GM12878 (cell line): ENCODE measurements at regions not wholly inside any gene's neighbourhood (a gene's known extent, or its start where the extent isn't known, plus 50 kb on each side); places are given as distances from the start of the nearest gene placed in this dataset.

ENCODE experiments used
- ATAC-seq: fragments of 200-7000 bp; cut with Tn5 transposase; 3 replicates; pipeline ENCODE4 v1.9.1; 2020; ENCODE audit warnings: mild to moderate bottlenecking, moderate library complexity
- BruUV-seq: library from RNA; stranded (reverse); fragments of 400-500 nt; replicated peaks from 2 replicates; lab custom pipeline; 2021; lab: Mats Ljungman, UMichigan
- CTCF ChIA-PET: fragments of 300-600 bp; sonication (Branson Sonifier 250); formaldehyde crosslinking; extraction: SDS; loops from one replicate; lab custom pipeline; 2021; ENCODE audit warnings: inconsistent platforms; lab: Yijun Ruan, JAX
- POLR2A ChIA-PET: fragments of 350-600 bp; formaldehyde crosslinking; extraction: SDS; loops from one replicate; lab custom pipeline; 2021; ENCODE audit warnings: inconsistent platforms; lab: Charles Lee
- RAD21 ChIA-PET: fragments of 300-600 bp; sonication (Branson Sonifier 250); formaldehyde crosslinking; loops from one replicate; lab custom pipeline; 2023; ENCODE audit warnings: antibody characterized with exemption; ENCODE audit not compliant: unreplicated experiment; lab: Charles Lee
- SMC1A ChIA-PET: fragments of 300-600 bp; sonication (Branson Sonifier 250); formaldehyde crosslinking; loops from one replicate; lab custom pipeline; 2023; ENCODE audit not compliant: unreplicated experiment, uncharacterized antibody; lab: Charles Lee
- DNase-seq: peaks from one replicate; pipeline ENCODE4 v3.0.0-alpha.2; 2011; ENCODE audit warnings: low read depth, low spot score
- FAIRE-seq: peaks from 3 replicates; lab custom pipeline; 2011; peaks lifted over from hg19 to GRCh38; lab: Jason Lieb, UNC
- H2AFZ ChIP-seq: 2 replicates; pipeline ENCODE4 v1.6.0; 2011; ENCODE audit warnings: low read depth, low read length, control low read depth; ENCODE audit not compliant: control insufficient read depth
- H3K27ac ChIP-seq: 2 replicates; pipeline ENCODE4 v1.5.1; 2011; ENCODE audit warnings: control low read depth; ENCODE audit not compliant: control insufficient read depth, insufficient read depth
- H3K27me3 ChIP-seq, 2 experiments: replicated peaks in 1 of 2; 2 replicates each; pipeline versions ENCODE4 v1.6.0 to v1.6.1; 2011; ENCODE audit warnings: low read length in 1 of 2; ENCODE audit not compliant: control insufficient read depth in 2 of 2, insufficient read depth in 2 of 2
- H3K36me3 ChIP-seq, 2 experiments: 2 replicates each; pipeline ENCODE4 v1.5.1; 2011; ENCODE audit warnings: low read length in 1 of 2; ENCODE audit not compliant: control insufficient read depth in 2 of 2, insufficient read depth in 2 of 2
- H3K4me1 ChIP-seq: 2 replicates; pipeline ENCODE4 v1.6.1; 2011; ENCODE audit warnings: mild to moderate bottlenecking, low read length, moderate library complexity, mixed read lengths; ENCODE audit not compliant: control insufficient read depth, insufficient read depth
- H3K4me2 ChIP-seq: 2 replicates; pipeline ENCODE4 v1.6.0; 2011; ENCODE audit warnings: control low read depth; ENCODE audit not compliant: control insufficient read depth, insufficient read depth
- H3K4me3 ChIP-seq: fragments of 200-600 bp; sonication (generic); 2 replicates; pipeline ENCODE4 v1.5.1; 2016
- H3K79me2 ChIP-seq: 2 replicates; pipeline ENCODE4 v1.6.0; 2011; ENCODE audit warnings: low read length; ENCODE audit not compliant: control insufficient read depth, insufficient read depth
- H3K9ac ChIP-seq: 2 replicates; pipeline ENCODE4 v1.8.0; 2011; ENCODE audit warnings: low read length, control low read depth, mixed read lengths; ENCODE audit not compliant: control insufficient read depth, insufficient read depth
- H3K9me3 ChIP-seq: replicated peaks from 3 replicates; pipeline ENCODE4 v1.5.1; 2011; ENCODE audit warnings: mild to moderate bottlenecking, low read length; ENCODE audit not compliant: control insufficient read depth, insufficient read depth
- H4K20me1 ChIP-seq: 2 replicates; pipeline ENCODE4 v1.6.0; 2011; ENCODE audit not compliant: control insufficient read depth, insufficient read depth
- ASH2L ChIP-seq: fragments of 300-600, 200-600 bp; sonication (generic); IDR thresholded peaks from 2 replicates; pipeline ENCODE4 v1.6.1; 2017; ENCODE audit warnings: low read depth, mild to moderate bottlenecking, borderline replicate concordance
- CEBPB ChIP-seq, 2 experiments: fragments of 150-350 bp in 1 of 2; IDR thresholded peaks; 2 replicates each; pipeline ENCODE4 v1.6.1; 2012 to 2014; ENCODE audit warnings: low read depth in 2 of 2, low read length in 2 of 2, borderline replicate concordance in 1 of 2, inconsistent platforms in 1 of 2
- CHD4 ChIP-seq: fragments of 200-600 bp; sonication (generic); IDR thresholded peaks from 2 replicates; pipeline ENCODE4 v1.6.1; 2016; ENCODE audit warnings: mild to moderate bottlenecking
- CREB1 ChIP-seq: IDR thresholded peaks from 2 replicates; pipeline ENCODE4 v1.6.1; 2012; ENCODE audit warnings: low read depth, mild to moderate bottlenecking, inconsistent platforms
- ETV6 ChIP-seq, 2 experiments: fragments of 450-650 bp in 1 of 2; IDR thresholded peaks in 1 of 2; conservative IDR thresholded peaks in 1 of 2; 2 replicates each; pipeline ENCODE4 v1.6.1; 2014; ENCODE audit warnings: antibody characterized with exemption in 1 of 2, borderline replicate concordance in 1 of 2, low read depth in 1 of 2, mild to moderate bottlenecking in 1 of 2, moderate library complexity in 1 of 2
- FOXM1 ChIP-seq: IDR thresholded peaks from 2 replicates; pipeline ENCODE4 v1.6.1; 2012; ENCODE audit warnings: low read depth, mild to moderate bottlenecking, inconsistent platforms, low read length, moderate library complexity
- HCFC1 ChIP-seq: fragments of 150-350 bp; IDR thresholded peaks from 2 replicates; pipeline ENCODE4 v1.6.1; 2014; ENCODE audit warnings: low read length
- HDGF ChIP-seq: fragments of 450-650 bp; IDR thresholded peaks from 2 replicates; pipeline ENCODE4 v1.6.1; 2016; ENCODE audit warnings: antibody characterized with exemption
- IKZF2 ChIP-seq, 2 experiments: fragments of 450-650 bp; IDR thresholded peaks; 2 replicates each; pipeline ENCODE4 v1.6.1; 2017; ENCODE audit warnings: mild to moderate bottlenecking in 2 of 2, moderate library complexity in 2 of 2
- RAD21 ChIP-seq: IDR thresholded peaks from 2 replicates; pipeline ENCODE4 v1.6.1; 2011; ENCODE audit warnings: mild to moderate bottlenecking, low read depth, low read length, moderate library complexity; ENCODE audit not compliant: insufficient read depth
- SMC3 ChIP-seq: IDR thresholded peaks from 2 replicates; pipeline ENCODE4 v1.6.1; 2011; ENCODE audit warnings: low read length, improper control_type of control experiment, borderline replicate concordance
- SPI1 ChIP-seq: IDR thresholded peaks from 2 replicates; pipeline ENCODE4 v1.6.1; 2011; ENCODE audit warnings: low read depth, mild to moderate bottlenecking, low read length, moderate library complexity, borderline replicate concordance; ENCODE audit not compliant: insufficient read depth
- YBX1 ChIP-seq: fragments of 450-650 bp; IDR thresholded peaks from 2 replicates; pipeline ENCODE4 v1.6.1; 2016; ENCODE audit warnings: antibody characterized with exemption
- WGBS: methylation state at CpG from one replicate; pipeline ENCODE4 v1.1.6; 2016; ENCODE audit warnings: low lambda C conversion rate; ENCODE audit not compliant: insufficient replicate concordance, insufficient coverage; ENCODE audit errors: missing lambda C conversion rate; 5-methylcytosine and 5-hydroxymethylcytosine counted together
- in situ Hi-C: fragments of 300-500 bp; cut with MboI; formaldehyde crosslinking; loops from 9 replicates; pipeline ENCODE4 v1.14.3; 2018; ENCODE audit warnings: mixed read lengths
- intact Hi-C: fragments of 100-400 bp; cut with micrococcal nuclease; formaldehyde crosslinking; loops from one replicate; pipeline ENCODE4 v1.14.2; 2022; ENCODE audit not compliant: unreplicated experiment
- TF ChIP-seq, protein P1 (sequence below): fragments of 450-650 bp; IDR thresholded peaks from 2 replicates; pipeline ENCODE4 v1.6.1; 2018; ENCODE audit warnings: mild to moderate bottlenecking, low read depth, moderate library complexity; ENCODE audit not compliant: partially characterized antibody
- TF ChIP-seq, protein P2 (sequence below): fragments of 450-650 bp; IDR thresholded peaks from 2 replicates; pipeline ENCODE4 v1.6.1; 2018; ENCODE audit warnings: borderline replicate concordance, mild to moderate bottlenecking; ENCODE audit not compliant: partially characterized antibody
- TF ChIP-seq, protein P3 (sequence below): fragments of 450-650 bp; IDR thresholded peaks from 2 replicates; pipeline ENCODE4 v1.6.1; 2014; ENCODE audit warnings: mild to moderate bottlenecking
- TF ChIP-seq, protein P4 (sequence below): fragments of 450-650 bp; IDR thresholded peaks from 2 replicates; pipeline ENCODE4 v1.6.1; 2017; ENCODE audit warnings: low read depth, mild to moderate bottlenecking, moderate library complexity
- TF ChIP-seq, protein P5 (sequence below): IDR thresholded peaks from 2 replicates; pipeline ENCODE4 v1.6.1; 2012; ENCODE audit warnings: low read depth, low read length, improper control_type of control experiment

DNA sequence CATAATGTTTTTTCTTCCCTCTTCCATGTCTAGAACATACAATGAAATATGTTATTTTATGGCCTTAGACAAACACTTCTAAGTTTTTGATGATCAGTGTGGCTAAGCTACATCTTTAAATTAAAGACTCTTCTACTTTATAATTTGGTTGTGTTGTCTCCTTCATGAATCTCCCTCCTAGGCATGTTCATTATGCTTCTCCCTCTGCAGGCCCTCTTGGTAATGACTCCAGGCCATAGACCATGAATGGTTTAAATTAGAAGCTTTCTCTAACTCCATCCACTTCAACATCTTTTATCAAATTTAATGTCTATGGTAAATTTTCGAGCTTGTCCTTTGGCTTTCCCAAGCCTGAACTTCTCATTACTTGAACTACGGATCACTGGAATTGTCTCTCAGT lies 342.7 kb upstream of the ADAMTS16 start:
- SMC1A ChIA-PET, result no interaction called here
- H3K36me3 ChIP-seq, result no peaks in the 10 kb centered on the region
- no peaks in the 10 kb centered on the region for H3K79me2 ChIP-seq
- POLR2A ChIA-PET, result no interaction called here
- in situ Hi-C loops (no loop called here), intact Hi-C loops (no loop called here)
- no peak for DNase-seq
- no TSS peak for BruUV-seq
- no peak for ATAC-seq
- H3K4me2 ChIP-seq, result no peak overlapping the region
- H3K4me3 ChIP-seq, result no peak overlapping the region
- H3K9ac ChIP-seq, result no peak overlapping the region
- RAD21 ChIA-PET, result no interaction called here
- no peak for FAIRE-seq
- H2AFZ ChIP-seq, result no peak overlapping the region
- WGBS, result 0% methylated on average over 2 of the region's 2 CpGs
- no peak for TF ChIP-seq ETV6 (conservative IDR thresholded peaks at IDR 0.05 in 1 of 2, IDR thresholded peaks at IDR 0.05 in 1 of 2; ENCODE audit: borderline replicate concordance in 1 of 2, low read depth in 1 of 2)
- no peak for TF ChIP-seq ASH2L
- no peak for TF ChIP-seq HDGF
- TF ChIP-seq, protein P1, sequence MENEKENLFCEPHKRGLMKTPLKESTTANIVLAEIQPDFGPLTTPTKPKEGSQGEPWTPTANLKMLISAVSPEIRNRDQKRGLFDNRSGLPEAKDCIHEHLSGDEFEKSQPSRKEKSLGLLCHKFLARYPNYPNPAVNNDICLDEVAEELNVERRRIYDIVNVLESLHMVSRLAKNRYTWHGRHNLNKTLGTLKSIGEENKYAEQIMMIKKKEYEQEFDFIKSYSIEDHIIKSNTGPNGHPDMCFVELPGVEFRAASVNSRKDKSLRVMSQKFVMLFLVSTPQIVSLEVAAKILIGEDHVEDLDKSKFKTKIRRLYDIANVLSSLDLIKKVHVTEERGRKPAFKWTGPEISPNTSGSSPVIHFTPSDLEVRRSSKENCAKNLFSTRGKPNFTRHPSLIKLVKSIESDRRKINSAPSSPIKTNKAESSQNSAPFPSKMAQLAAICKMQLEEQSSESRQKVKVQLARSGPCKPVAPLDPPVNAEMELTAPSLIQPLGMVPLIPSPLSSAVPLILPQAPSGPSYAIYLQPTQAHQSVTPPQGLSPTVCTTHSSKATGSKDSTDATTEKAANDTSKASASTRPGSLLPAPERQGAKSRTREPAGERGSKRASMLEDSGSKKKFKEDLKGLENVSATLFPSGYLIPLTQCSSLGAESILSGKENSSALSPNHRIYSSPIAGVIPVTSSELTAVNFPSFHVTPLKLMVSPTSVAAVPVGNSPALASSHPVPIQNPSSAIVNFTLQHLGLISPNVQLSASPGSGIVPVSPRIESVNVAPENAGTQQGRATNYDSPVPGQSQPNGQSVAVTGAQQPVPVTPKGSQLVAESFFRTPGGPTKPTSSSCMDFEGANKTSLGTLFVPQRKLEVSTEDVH, result no peak
- TF ChIP-seq CEBPB (IDR thresholded peaks at IDR 0.05; ENCODE audit: borderline replicate concordance in 1 of 2, low read depth in 2 of 2, low read length in 2 of 2), result no peak
- TF ChIP-seq IKZF2 (IDR thresholded peaks at IDR 0.05), result no peak
- no peak for TF ChIP-seq SMC3
- no peak for TF ChIP-seq RAD21
- TF ChIP-seq, protein P2, sequence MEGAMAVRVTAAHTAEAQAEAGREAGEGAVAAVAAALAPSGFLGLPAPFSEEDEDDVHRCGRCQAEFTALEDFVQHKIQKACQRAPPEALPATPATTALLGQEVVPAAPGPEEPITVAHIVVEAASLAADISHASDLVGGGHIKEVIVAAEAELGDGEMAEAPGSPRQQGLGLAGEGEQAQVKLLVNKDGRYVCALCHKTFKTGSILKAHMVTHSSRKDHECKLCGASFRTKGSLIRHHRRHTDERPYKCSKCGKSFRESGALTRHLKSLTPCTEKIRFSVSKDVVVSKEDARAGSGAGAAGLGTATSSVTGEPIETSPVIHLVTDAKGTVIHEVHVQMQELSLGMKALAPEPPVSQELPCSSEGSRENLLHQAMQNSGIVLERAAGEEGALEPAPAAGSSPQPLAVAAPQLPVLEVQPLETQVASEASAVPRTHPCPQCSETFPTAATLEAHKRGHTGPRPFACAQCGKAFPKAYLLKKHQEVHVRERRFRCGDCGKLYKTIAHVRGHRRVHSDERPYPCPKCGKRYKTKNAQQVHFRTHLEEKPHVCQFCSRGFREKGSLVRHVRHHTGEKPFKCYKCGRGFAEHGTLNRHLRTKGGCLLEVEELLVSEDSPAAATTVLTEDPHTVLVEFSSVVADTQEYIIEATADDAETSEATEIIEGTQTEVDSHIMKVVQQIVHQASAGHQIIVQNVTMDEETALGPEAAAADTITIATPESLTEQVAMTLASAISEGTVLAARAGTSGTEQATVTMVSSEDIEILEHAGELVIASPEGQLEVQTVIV, result no peak
- TF ChIP-seq HCFC1, result no peak
- TF ChIP-seq, protein P3, sequence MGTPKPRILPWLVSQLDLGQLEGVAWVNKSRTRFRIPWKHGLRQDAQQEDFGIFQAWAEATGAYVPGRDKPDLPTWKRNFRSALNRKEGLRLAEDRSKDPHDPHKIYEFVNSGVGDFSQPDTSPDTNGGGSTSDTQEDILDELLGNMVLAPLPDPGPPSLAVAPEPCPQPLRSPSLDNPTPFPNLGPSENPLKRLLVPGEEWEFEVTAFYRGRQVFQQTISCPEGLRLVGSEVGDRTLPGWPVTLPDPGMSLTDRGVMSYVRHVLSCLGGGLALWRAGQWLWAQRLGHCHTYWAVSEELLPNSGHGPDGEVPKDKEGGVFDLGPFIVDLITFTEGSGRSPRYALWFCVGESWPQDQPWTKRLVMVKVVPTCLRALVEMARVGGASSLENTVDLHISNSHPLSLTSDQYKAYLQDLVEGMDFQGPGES, result no peak
- no peak for TF ChIP-seq SPI1
- no peak for TF ChIP-seq CHD4
- TF ChIP-seq, protein P4, sequence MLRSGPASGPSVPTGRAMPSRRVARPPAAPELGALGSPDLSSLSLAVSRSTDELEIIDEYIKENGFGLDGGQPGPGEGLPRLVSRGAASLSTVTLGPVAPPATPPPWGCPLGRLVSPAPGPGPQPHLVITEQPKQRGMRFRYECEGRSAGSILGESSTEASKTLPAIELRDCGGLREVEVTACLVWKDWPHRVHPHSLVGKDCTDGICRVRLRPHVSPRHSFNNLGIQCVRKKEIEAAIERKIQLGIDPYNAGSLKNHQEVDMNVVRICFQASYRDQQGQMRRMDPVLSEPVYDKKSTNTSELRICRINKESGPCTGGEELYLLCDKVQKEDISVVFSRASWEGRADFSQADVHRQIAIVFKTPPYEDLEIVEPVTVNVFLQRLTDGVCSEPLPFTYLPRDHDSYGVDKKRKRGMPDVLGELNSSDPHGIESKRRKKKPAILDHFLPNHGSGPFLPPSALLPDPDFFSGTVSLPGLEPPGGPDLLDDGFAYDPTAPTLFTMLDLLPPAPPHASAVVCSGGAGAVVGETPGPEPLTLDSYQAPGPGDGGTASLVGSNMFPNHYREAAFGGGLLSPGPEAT, result no peak
- TF ChIP-seq, protein P5, sequence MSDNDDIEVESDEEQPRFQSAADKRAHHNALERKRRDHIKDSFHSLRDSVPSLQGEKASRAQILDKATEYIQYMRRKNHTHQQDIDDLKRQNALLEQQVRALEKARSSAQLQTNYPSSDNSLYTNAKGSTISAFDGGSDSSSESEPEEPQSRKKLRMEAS, result no peak
- TF ChIP-seq YBX1, result no peak
- TF ChIP-seq CREB1, result no peak
- no peak for TF ChIP-seq FOXM1
- H3K4me1 ChIP-seq, result no peaks in the 10 kb centered on the region
- no peaks in the 10 kb centered on the region for H3K9me3 ChIP-seq
- no peaks in the 10 kb centered on the region for H4K20me1 ChIP-seq
- H3K27ac ChIP-seq, result no peak overlapping the region
- CTCF ChIA-PET, result no interaction called here
- no peaks in the 10 kb centered on the region for H3K27me3 ChIP-seq
